Inflammatory macrophage treated with lipopolysaccharide for 1 hour (primary cell): ENCODE measurements at regions not wholly inside any gene's neighbourhood (a gene's known extent, or its start where the extent isn't known, plus 50 kb on each side); places are given as distances from the start of the nearest gene placed in this dataset.
"Not testable (repeated sequence)": the region's sequence is repeated elsewhere in the genome, so short reads cannot be mapped to it uniquely, and the experiment has no call there.

Experiments used
- DNase-seq, 2 donors: peaks; one replicate each; pipeline ENCODE4 v3.0.0-alpha.2; 2020 to 2022

- DNase-seq, result no peak
Measured at GRCh38 chr13:42485272-42485671, 88.7 kb upstream of the TNFSF11 start.

- DNase-seq, result peak; percentile 36 to 46
Measured at GRCh38 chr13:42486711-42487198, 87.2 kb upstream of the TNFSF11 start.

GRCh38 chr13:42487221-42487620, 86.7 kb upstream of the TNFSF11 start:
- no peak for DNase-seq

GRCh38 chr13:42490676-42491075, 83.3 kb upstream of the TNFSF11 start:
- DNase-seq, result no peak

- DNase-seq, result no peak
Measured at GRCh38 chr13:42492372-42492920, 81.5 kb upstream of the TNFSF11 start.

- DNase-seq, result no peak
Measured at GRCh38 chr13:42494157-42494556, 79.8 kb upstream of the TNFSF11 start.

- no peak for DNase-seq
Measured at GRCh38 chr13:42495255-42495654, 78.7 kb upstream of the TNFSF11 start.

GRCh38 chr13:42495751-42496150, 78.2 kb upstream of the TNFSF11 start:
- no peak for DNase-seq

GRCh38 chr13:42496926-42497554, 76.9 kb upstream of the TNFSF11 start:
- DNase-seq, result not testable (repeated sequence)

GRCh38 chr13:42497798-42498197, 76.2 kb upstream of the TNFSF11 start:
- DNase-seq, result peak in 1 of 2 donors; percentile 2

- no peak for DNase-seq
Measured at GRCh38 chr13:42498521-42498920, 75.4 kb upstream of the TNFSF11 start.
